ENCODE measurements at regions not wholly inside any gene's neighbourhood (a gene's known extent, or its start where the extent isn't known, plus 50 kb on each side); places are given as distances from the start of the nearest gene placed in this dataset.
A peak's percentile ranks its signal among the peaks of the same experiment; 100 is the strongest.

DNA sequence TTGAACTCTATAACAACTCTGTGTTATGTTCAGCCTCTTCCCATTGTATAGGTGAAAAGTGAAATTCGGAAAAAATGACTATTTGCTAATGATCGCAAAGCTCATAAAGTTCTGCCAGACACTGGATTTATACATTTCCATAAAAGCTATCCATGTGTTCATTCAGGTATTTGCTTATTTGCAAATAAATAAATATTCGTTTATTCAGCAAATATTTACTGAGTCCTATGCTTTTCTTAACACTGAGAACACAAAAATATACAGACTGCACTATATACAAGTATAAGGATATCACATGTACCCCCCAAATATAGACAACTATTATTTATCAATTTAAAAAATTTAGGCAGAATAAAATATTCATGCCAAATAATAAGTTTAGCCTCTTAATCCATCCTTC, 63.2 kb upstream of the ATP8B1 start:
- no peak for DNase-seq

DNA sequence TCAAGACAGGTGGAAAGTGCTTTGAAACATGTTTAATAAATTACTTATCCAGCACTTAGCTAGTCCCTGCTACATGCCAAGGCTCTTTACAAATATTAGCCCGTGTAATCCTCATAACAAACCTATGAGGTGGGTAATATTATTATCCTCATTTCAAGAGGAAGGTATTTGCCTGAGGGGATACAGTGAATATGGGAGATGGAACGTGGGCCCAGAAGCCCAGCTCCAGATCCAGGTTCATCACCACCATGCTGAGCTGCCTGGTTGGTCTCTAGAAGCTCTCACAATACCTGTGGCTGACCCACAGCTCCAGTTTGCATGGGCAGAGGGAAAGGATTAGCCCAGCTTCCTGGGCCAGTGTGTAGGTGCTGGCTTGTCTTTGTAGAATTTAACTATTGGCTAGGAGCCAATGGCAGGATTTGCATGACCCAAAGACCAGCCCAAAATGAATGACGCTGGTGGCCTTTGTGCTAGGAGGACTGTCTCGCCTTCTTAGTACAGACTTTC, 61.6 kb upstream of the ATP8B1 start:
- DNase-seq: no peak

DNA sequence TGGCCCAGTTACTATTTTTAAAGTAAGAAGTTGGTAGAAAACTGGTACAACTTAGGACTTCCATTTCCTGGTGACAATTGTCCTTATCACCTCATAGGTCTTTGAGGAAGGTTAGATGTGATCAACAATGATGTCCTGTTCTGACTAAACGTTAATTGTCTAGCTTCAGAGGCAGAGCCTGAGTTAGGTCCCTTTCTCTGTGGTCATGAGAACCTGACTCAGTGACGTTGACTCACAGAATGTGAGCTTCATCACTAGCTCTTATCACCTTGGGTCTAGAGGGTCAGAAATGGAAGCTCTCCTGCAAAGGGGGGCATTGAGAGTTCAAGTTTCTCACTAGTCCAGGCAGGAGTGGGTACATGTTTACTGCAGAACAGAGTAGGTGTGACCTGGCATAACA, 60.6 kb upstream of the ATP8B1 start:
- no peak for DNase-seq

DNA sequence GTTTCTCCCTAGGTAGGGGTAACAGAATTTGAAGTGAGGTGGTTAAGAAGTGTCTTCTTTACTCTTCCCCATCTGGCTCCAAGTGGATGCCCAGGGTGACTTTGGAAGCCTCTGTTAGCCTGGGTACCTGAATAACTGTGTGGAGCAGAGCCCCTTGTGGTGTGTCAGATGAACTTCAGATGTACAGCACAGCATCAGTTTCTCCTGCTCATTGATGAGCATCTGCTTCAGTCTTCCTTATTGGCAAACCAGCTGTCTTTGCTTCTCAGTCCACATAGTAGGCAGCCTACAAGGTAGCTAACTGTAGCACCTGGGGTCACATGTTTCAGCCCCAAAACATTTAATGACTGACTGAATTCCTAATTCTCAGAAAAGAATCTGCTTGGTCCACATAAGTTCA, 56.2 kb upstream of the ATP8B1 start:
- peak; percentile 31 to 41 for DNase-seq

DNA sequence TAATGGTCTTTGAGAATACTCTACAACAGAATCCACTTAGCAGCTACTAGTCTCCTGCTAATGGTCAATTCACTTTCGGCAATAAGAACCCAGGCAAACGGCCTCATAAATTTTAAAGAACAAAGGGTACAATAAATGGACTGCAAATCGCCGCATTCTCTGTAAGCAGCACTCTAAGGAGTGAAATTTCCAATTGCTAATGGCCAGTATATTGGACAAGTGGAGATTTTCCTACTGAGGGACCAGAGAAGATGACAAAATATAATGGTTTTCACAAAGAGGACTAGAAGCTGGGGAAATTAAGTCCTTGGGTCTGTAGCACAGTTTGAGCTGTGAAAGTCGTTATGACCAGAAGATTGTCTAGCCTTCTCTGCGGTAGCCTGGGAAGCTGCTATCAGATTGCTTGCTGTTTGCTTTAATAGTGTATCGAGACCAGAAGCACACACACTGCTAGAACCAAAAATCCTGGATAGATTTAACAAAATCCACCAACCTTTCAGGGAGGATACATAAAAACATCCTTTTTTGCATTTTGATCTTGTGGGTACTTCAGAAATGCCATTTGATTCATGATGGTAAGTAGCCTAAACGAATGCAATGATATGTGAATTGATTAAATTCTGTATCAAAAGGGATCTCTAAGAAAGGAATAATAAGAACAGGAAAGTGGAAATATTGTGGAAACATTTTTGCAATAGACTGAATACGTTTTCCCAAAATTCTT, 53.6 kb upstream of the ATP8B1 start:
- no peak for DNase-seq

DNA sequence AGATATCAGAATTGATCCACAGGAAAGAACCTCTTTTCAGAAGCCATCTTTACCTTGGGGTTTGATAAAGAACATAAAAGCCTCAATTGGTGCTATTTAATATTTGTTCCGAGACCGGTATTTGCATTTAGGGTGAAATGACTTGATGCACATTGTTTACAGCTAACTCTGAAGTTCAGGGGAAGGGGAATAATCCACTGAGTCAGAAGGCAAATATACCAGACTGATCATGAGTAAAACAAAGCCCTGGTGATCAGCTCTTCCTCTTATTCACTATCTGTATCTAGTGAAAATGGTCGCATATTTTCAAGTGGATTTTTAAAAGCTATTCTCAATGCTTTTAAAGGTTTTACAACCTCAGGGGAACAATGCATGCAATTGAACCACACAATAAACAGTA, 53.0 kb upstream of the ATP8B1 start:
- no peak for DNase-seq

DNA sequence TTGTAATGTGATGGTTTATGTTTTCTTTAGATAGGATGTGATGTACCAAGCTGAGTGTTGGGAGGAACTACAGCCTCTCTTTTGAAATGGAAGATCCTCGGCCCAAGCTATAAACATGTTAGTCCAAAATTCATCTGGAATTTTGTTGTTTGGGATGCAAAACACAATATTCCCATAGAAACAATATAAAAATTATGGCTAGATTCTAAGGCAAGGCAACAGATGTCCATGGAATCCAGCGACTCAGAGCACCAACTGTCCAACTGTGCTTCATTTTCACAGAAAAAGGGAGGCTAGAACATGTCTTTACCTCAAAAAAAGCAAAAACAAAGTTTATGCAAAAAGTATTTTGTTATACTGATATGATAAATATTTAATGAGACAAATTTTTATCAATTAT, 52.4 kb upstream of the ATP8B1 start:
- DNase-seq: no peak

DNA sequence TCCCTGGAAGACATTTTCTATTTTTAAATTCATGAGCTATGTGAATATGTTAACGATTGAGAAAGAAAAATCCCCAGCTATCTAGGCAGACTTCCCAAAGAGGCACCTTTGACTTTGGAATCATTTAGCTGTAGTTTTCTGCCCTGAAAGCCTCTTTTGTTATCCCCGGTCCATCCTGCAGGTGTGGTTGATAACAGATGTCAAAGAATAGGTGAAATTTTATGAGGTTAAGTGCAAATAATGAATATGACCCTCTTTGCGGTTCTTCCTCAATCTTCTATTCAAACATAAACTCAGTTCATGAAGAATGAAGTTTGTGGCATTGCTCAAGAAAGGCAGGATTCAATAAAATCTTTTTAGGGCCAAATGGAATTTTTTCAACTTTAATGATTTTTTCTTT, 51.6 kb upstream of the ATP8B1 start:
- no peak for DNase-seq

DNA sequence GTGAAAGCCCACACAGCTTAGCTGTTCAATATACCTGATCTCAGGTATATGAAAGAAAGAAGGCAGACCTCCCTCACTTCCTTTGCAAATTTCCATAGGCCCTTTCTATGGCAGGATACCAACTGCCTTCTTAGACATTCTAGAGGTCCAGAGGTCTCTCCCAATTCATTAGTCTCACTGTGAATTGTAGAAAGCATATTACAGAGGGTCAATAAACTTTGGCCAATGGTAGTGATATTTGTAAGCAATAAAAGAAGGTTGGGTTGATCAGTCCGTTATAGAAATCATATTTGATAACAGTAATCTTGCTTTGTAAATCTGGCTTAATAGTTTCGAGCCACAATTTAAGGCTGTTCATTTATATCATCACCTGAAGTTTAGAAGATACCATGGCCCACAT, 50.7 kb upstream of the ATP8B1 start:
- no peak for DNase-seq

DNA sequence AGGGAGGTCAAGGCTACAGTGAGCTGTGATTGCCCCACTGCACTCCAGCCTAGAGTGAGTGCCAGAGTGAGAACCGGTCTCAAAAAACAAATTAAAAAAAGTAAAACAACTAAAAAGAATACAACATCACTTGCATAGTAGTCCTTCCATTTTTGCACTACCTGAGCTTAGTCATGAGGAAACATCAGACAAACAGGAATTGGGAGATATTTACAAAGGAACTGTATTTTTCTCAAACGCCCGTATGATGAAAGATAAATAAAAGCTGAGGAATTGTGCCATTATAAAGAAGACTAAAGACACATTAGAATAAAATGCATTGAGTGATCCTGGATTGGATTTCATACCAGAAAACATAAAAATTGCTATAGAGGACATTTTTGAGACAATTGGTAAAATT, 50.0 kb upstream of the ATP8B1 start:
- no peak for DNase-seq

All from AML-193 (cell line).